GM19372 (cell line): ENCODE measurements at regions not wholly inside any gene's neighbourhood (a gene's known extent, or its start where the extent isn't known, plus 50 kb on each side); places are given as distances from the start of the nearest gene placed in this dataset.
"Not testable (repeated sequence)": the region's sequence is repeated elsewhere in the genome, so short reads cannot be mapped to it uniquely, and the experiment has no call there.

Source experiments
- ATAC-seq: cut with Tn5 transposase; IDR thresholded peaks from one replicate; pipeline ENCODE4 v1.9.1; 2021; ENCODE audit warnings: mild to moderate bottlenecking, low read depth, moderate library complexity; ENCODE audit not compliant: unreplicated experiment

DNA sequence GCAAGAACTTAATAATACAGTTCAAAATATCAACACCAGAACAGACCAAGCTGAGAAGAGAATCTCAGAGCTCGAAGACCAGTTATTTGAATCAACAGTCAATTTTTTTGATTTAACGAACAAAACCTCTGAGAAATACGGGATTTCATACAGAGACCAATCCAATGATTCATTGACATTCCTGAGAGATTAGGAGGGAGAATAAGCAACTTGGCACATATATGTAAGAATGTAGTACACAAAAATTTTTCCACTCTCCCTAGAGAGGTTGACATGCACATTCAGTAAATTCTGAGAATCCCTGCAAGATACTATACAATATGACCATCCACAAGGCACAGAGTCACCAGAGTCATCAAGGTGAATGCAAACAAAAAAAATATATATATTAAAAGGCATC, 1577.3 kb upstream of the C9orf72 start:
- no peak for ATAC-seq

DNA sequence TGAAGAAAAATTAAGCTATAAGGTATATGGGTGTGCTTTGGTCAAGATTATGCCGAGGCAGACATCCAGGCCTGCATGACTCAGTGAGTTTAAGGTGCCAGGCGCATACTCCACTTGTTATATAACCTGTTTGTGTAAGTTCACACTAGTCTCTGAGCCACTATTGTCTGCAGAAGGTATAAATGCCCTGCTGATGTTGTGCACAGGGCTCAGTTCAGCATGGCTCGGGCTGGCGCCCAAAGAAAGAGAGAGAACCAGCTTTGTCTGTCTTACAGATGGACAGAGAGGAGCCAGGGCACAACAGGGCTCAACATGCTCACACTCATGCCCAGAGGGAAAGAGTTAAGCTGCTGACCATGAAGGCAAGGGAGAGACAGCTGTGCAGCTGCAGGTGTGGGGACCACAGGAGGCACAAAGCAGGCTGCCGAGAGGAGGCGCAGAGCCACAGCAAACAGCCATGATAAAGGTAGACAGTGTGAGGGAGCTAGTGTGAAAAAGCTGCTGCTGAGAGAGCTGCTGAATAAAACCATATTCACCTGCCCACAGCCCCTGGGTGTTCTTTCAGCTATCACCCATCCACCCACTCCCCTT, 1587.6 kb upstream of the C9orf72 start:
- ATAC-seq = no peak

DNA sequence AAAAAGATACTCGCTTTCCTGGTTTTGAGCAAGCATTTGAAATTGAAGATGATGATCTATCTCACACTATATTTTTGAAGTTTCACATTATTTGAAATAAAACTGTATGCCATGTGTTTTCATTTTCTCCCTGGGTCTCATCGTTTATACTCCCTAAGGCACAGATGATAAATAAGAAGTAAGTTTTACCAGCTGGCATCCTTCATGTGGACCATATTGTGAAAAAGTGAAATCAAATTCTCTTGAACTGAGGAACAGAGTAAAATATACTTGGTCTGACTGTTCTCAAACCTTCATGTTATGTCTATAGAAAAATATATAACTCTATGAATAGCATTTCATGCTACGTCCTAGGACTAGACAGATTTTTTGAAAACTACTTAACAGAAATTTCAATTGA, 1600.9 kb upstream of the C9orf72 start:
- no peak for ATAC-seq

GRCh38 chr9:29176231-29176630, 1603.0 kb upstream of the C9orf72 start:
- no peak for ATAC-seq

DNA sequence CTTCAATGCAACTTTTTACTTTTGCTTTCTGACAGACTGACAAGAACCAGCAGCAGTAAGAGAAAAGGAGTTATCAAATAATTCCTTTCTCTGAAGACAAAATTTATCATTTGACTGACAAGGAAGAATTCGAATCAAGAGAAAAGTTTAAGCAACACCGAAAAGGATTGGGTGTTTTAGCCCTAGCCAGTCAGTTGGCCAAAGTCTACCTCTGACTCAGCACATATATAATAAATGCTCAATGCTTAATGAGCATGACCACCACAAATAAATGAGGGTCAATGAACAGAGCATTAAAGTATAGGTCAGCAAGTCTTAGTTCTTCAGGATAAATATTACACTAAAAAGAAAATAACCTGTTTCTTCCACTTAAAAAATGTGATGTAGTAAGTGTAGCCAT, 1603.5 kb upstream of the C9orf72 start:
- ATAC-seq = no peak

DNA sequence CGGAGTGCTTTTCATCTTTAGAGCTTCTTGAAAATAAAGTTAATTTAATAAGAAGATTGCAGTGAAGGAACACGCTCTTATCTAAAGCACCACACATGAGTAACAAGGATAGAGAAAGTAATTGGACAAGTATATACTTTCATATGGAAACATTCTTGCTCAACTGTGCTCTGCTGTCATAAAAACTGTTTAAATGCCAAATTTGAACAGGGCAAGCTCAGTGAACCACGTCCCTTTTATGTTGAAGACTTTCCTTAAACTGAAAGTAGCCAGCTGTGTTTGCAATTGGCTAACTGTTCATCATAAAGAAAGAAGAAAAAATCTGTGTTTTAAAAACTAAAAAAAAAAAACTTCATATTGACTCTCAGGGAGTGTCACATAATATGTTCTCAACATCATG, 1610.7 kb upstream of the C9orf72 start:
- no peak for ATAC-seq

- not testable (repeated sequence) for ATAC-seq
Observed at GRCh38 chr9:29188771-29189170, 1615.5 kb upstream of the C9orf72 start.

DNA sequence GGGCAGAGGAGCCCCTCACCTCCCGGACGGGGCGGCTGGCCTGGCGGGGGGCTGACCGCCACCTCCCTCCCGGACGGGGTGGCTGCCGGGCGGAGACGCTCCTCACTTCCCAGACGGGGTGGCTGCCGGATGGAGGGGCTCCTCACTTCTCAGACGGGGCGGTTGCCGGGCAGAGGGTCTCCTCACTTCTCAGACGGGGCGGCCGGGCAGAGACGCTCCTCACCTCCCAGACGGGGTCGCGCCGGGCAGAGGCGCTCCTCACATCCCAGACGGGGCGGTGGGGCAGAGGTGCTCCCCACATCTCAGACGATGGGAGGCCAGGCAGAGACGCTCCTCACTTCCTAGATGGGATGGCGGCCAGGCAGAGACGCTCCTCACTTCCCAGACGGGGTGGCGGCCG, 1615.9 kb upstream of the C9orf72 start:
- ATAC-seq = not testable (repeated sequence)

DNA sequence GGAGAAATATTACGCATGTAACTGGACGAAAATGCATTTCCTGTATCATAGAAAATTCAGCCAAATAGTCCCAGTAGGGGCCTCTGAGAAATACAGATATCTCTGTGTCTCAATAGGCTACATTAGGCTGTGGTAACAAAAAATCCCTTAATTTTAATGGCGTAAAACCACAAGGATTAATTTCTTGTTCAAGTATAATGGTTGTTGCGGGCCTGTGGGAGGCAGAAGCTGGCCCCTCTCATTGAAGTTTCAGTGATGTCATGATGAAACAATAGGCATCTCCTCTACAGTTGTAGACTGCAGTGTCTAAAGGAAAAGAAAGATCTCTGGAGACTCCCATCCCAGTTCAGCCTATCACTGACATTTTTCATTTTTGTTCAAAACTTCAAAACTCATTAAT, 1625.6 kb upstream of the C9orf72 start:
- ATAC-seq = no peak

DNA sequence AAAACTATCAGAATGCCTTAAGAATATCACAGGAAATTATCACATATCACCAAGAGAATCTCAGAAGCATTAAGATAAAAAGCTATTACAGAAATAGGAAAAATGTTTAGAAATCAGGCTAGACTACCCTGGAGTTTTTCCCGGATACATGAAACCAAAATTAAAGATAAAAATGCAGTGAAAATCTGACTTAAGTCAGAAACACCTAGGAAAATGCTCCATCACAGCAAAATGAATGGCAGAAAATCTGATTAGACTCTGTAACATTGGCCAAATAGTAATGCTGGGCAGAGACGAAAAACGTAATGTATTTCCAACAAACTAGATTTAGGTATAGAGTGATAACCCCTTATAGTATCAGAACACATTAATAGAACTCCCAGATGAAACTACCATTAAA, 1626.7 kb upstream of the C9orf72 start:
- ATAC-seq = no peak

- no peak for ATAC-seq
Observed at GRCh38 chr9:29200650-29201049, 1627.4 kb upstream of the C9orf72 start.

- ATAC-seq = no peak
Observed at GRCh38 chr9:29203244-29203930, 1630.1 kb upstream of the C9orf72 start.

- no peak for ATAC-seq
Observed at GRCh38 chr9:29208670-29209069, 1635.4 kb upstream of the C9orf72 start.

GRCh38 chr9:29209748-29210291, 1636.5 kb upstream of the C9orf72 start:
- ATAC-seq = no peak

- no peak for ATAC-seq
Observed at GRCh38 chr9:29211003-29211579, 1637.8 kb upstream of the C9orf72 start.

- peak; percentile 90 for ATAC-seq
Observed at GRCh38 chr9:29211580-29212396, 1638.5 kb upstream of the C9orf72 start.

DNA sequence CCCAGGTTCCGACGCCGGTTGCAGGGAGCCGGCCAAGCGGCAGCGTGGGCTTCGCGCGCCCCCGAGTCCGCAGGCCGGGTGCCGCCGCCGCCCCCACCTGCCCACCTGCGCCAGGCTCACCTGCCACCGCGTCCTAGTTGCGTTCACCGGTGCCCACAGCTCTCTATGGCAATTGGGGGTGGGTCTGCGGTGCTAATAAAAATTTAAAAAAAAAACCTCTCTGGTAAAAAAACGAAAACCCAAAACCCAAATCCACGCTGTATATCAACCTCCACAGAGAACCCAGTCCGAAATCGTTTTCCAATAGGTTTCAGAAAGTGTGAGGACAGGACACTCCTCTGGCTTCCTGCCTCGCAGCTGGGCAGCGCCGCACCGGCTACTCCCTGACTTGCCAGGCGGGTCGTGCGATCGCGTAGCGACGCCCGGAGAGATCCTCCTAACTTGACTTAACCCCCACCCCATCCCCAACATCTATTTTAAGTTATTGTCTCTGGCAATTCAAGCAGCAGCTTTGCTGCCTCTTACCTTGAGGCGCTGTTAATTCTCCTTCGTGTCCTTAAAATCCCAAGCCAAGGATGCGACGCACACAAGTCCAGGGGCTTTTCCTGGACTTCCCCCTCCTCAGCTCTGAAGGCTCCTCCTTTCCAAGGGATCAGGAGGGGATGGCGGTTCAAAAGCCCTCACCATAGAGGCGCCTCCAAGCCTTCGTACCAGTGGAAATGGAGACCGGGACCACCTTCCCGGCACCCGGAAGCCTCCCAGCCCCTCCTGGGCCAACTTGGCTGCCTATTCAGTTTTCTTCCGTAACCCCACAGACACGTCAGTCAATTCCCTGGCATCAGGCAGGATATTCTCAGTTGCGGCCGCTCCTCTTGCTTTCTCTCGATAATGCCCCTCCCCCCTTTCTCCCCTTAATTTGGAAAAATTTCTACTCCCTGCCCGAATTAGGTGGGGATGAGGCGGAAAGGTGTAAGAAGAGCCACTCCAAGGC, 1639.4 kb upstream of the C9orf72 start:
- ATAC-seq = no peak

DNA sequence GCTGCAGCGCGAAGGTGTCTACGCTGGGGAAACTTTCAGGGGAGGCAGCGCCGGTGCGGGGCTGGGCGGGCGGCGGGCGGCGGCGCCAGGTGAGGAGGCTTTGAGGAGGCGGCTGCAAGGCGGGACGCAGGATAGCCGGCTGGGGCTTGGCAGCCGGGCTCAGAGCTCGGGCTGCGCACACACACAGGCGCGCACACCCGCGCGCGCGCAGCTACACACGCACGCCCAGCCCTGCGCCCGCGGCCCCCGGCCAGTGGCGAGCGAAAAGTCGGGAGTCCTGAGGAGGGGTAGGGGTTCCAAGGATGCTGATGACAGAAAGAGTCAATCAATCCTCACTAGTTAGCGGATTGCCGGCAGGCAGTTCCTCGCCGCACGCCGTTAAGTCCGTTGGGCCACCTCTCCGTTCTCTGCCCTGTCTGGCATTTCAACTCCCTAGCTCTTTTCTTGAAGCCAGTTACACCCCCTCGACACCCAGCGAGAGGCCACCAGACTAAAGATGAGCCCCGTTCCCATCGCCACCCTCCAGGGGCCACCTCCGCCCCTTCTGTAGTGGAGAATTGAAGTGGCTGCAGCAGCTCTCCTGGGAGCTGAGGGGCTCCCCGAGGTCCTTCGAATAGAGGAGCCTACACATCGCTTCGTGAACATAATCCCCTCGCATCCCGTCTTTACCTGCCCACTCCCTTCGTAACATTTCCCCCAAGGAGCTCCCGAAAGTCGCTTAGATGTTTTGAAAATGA, 1640.3 kb upstream of the C9orf72 start, which contains the start of gene LINGO2:
LINGO2 (minus strand) TSS at position 185 of the 737 bp plus-strand sequence.
- ATAC-seq = no peak

- no peak for ATAC-seq
Observed at GRCh38 chr9:29214154-29214689, 1640.9 kb upstream of the C9orf72 start.
